HG03159 (cell line): ENCODE measurements at regions not wholly inside any gene's neighbourhood (a gene's known extent, or its start where the extent isn't known, plus 50 kb on each side); places are given as distances from the start of the nearest gene placed in this dataset.

Experiments
- ATAC-seq: cut with Tn5 transposase; IDR thresholded peaks from one replicate; pipeline ENCODE4 v1.9.1; 2021; ENCODE audit warnings: mild to moderate bottlenecking, moderate library complexity; ENCODE audit not compliant: unreplicated experiment

DNA sequence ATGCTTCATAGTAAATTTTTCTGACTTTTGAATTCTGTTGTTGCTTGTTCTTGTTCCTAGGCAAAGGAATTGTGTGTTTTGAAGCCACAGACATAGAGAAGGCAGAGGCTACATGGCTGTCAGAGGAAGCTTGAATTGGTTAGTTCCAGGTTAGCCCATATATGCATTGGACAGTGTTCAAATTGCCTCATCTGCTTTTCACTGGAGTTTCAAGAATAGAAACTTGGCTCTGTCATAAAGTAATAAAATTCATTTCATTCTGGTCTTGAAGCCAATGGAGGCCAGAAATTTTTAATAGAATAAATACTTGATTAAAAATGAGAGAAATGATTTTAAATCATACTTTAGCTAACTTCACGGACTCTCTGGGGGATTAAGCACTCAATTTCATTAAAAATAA lies 178.0 kb downstream of the YIPF5 start:
- ATAC-seq: no peak

DNA sequence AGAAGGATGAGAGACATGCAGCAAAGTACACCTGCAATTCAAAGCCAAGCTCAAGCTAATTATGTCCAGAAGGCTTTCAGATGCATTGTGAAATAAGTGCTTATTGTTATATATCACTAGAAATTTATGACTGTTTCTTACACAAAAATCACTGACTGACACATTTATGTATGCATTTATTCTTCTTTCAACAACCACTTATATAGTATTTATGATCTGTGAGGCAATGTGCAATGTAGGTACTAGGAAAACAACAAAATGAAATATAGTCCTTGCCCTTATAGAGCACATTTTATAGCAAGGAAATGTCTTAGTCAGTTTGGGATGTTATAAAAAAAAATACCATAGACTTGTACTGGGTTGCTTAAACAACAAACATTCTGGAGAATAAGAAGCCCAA lies 167.6 kb downstream of the YIPF5 start:
- no peak for ATAC-seq

DNA sequence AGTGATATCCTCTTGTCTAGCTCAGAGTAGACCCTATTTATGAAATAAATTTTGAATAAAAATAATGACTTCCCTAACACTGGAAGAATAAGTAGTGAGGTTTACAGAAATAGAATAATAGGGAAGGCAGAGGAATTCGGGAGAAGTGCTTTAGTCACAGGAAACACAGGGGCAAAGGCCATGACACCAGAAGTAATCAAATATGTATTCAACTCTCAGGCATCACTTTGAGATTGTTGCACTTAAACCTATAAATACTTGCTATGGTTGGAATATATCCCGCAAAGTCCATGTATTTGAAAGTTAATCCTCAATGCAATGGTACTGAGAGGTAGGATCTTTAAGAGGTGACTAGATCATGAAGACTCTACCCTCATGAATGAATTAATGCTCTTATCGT lies 166.8 kb downstream of the YIPF5 start:
- no peak for ATAC-seq

DNA sequence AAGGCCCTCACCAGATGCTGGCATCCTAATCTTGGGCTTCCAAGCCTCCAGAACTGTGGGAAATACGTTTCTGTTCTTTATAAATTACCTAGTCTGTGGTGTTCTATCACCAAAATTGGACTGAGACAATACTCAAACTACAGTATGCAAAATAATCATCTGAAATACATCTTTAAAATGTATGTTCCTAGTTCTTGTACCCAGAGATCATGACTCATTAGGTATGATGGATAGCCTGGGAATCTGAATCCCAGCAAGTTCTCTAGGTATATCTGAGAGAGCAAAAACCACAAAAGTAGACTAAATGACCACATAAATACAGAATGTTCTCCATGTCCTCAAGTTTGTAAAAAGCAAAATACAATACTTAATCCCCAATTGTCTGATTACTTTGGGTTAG lies 166.3 kb downstream of the YIPF5 start:
- no peak for ATAC-seq

DNA sequence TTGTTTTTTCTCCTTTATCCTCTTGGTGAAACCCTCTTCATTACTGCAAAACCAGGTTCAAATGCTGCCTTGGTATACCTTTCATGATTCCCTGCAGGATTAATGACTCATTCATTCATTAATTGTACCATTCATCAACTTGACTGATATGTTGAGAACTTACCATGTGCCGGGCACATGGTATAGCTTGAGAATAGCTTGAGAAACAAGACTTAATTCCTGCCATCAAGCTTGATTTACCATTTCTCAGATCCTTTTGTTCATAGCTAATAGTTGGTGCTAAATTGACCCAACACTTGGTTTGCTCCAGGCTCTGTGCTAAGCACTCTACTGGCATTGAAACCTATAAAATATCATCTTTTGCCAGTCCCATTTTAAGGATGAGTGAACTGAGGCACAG lies 165.7 kb downstream of the YIPF5 start:
- ATAC-seq: no peak

DNA sequence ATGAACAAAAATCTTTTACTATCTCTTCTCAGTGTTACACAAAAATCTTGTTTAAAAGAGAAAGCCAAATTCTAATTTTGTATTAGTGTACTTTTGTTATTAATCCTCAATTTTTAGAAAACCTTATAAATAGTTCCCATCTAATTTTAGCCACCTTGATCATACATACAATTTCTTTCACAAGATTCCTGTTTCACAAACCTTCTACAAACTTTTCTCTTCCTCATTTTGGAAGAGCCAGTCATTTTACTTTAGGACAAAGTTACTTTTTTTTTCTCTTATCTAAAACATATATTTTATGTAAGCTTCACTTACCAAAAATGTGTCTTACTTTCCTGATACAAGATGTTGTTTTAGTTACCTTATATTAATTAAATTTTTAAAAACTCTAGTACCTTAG lies 161.3 kb downstream of the YIPF5 start:
- no peak for ATAC-seq

DNA sequence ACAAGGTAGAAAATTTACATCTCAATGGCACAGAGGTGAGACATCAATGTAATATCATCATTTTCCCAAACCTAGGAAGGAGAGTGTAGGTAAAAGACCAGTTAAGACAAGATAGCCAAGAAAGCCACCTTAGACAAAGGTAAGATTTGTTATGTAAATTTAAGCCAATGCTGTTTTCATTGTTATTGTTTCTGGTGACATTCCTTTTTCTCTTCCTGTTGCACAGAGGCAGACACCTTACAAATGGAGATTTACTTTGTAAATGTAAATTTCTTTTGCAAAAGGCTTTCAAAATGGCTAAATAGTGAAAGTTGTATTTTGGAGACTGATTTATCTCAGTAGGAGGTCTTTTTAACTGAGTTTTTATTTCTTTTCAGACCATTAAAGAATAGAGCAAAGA lies 159.1 kb downstream of the YIPF5 start:
- ATAC-seq: no peak

DNA sequence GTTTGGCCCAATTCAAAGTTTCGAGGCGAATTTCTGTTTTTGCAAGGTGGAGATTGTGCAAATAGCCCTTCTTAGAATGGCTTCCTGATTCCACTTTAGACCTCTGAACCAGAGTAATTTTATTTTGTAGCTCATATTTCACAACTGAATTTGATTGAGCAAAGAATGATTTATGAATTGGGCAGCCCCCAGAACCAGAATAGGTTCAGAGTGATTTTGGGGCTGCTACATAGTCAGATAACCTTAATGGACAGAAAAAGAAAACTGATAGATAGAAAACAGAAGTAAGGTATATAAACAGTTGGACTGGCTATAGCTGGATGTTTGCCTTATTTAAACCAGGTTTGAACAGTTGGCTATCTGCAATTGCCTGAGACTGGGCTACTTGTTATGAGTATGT lies 156.6 kb downstream of the YIPF5 start:
- ATAC-seq: no peak

DNA sequence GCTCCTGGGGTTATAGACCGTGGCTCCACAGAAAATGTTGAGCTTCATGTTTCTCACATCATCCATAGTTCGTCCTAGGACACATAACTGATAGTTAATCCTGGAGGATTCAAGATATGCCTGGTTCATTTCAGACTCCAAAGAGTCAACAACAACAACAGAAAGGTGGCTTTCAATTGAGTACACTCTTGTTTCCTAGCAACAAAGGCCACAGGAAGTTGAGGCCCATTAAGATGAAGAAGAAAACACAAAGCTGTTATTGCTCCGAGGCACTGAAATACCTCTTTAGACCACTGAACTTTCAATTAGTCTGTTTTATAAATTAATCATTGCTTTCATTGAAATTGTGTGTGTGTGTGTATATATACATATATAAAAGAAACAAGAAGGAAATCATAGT lies 154.5 kb downstream of the YIPF5 start:
- ATAC-seq: no peak

DNA sequence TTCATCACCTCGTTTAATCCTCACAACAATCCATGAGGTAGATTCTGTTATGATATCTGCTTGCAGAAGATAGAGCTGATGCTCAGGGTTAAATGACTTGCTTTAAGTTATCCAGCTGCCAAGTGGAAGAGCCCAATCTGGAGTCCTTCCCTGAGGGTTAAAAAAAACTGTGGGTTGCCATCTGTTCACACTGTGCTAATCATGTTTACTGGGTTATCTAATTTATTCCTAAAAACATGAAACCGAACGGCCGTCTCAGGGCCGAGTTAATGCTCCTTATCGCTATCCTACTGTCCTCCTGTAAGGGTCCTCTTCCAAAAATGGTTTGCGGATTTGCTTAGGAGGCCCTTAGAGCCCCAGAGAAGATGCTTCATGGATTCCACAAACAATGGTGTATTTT lies 153.3 kb downstream of the YIPF5 start:
- ATAC-seq: no peak

DNA sequence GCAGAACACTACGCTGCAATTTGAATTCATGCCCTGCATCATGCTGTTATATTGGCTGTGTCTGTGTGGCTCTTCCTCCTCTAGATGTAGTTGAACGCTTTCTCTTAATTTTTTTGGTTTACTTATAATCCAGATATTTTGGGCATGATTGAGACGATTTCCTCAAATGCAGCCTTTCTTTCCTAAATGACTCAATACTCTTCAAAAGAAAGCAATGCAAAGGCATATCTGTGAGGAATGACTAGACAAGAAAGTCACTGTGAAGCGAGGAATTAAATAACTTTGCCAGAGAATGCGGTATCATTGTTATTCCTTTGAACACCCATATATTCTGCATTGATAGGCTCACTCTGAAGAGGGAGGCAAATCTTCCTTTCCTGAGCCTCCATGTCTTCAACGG lies 152.8 kb downstream of the YIPF5 start:
- no peak for ATAC-seq

DNA sequence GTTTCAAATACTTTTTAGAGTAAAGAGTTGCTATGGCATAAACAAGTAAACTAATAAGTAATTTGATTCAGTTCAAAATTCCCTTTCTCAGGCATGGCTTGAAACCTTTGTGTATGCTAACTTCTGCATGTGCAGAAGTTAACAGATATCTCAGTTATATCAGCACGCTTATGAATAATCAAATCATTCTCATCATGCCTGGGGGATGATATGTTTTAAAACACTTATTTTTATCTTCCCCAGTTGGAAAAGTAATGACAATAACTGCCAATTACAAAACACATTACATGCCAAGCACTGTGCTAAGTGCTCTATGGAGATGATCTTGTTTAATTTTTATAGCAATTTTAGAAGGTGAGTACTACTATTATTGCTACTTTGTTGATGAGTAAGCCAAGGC lies 146.4 kb downstream of the YIPF5 start:
- no peak for ATAC-seq

DNA sequence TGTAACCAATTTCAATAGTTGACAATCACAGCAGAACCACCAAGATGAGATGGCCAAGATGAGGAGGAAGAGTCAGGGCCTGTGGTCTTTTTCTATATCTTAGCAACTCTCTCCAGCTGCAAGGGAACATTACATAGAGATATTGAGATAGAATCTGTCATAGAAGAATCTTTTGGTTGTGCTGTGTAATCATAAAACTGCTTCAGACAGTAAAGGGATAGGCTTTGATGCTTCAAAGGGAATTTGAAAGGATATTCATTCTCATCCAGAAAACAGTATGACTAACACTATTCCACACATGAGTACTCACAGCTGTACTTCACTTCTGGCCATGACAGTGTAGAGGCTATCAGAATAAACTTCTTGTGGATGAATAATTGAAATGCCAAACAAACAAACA lies 145.9 kb downstream of the YIPF5 start:
- ATAC-seq: no peak

DNA sequence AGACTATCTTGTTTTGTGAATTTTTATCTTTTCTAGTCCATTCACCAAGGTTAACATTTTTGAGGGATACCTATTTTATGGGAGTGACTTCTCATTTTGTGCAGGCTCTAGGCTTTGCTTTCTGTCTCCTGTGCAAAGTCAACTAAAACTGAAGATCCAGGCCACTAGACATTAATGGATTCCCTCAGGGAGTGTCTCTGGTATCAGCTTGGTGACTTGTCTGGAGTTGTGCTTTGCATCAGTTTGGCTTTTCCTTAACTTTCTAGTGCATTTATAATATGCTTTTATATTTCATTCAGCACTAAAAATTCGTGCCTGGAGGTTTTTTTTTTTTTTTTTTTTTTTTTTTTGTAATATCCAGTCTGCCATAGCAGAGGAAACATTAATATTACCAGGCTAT lies 144.2 kb downstream of the YIPF5 start:
- ATAC-seq: no peak

DNA sequence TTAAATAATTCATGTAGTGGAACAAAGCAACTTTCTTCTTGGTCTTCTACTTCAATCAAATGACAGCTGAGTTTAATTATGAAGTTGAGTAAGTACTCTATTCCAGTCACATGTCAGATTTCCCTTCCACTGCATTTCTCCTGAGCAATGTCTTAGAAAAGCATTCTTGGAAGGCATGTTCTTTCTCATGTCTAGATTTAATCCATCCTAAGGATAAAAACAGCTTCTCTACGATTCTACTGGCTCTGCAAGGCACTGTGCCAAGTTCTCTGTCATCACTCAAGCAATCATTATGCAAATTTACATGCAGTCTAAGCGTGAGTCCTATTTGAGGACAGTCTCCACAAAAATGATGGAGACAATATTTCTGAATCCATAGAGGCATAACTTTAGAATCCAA lies 142.4 kb downstream of the YIPF5 start:
- ATAC-seq: no peak

DNA sequence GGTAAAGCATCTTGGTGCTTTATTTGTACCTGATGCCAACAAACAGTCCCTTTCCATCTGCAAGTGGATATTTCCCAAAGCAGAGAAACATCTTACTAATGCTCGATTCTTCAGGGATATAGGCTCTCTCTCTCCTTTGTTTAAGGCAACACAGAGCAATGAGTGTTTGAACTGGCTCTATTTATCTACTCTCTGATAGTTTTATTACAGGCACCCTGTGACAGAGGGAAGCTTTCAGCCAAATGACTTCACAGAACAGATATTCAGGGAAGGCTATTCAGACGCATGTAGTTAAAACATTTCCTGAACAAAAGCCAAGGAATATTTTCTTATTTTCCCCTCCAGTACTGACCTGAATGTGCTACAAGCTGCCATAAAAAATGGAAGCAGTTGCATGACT lies 141.8 kb downstream of the YIPF5 start:
- no peak for ATAC-seq

DNA sequence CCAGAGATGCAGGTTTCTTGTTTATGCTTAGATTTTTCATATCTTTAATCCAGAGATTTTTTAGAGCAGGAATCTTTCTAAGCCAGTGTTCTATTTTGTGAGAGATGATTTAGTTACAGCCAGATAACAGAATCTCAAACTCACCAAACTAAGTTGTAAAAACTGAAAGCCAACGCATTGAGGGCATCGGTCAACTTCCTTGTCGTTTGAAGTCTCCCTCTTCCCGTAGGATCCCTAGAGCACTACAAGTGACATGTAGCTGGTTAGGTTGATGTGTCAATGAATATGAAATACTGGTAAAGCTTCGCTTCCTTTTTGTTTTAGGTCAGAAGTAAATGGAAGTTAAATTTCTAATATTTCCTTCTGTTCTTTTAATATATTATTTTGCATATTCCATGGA lies 139.6 kb downstream of the YIPF5 start:
- no peak for ATAC-seq

DNA sequence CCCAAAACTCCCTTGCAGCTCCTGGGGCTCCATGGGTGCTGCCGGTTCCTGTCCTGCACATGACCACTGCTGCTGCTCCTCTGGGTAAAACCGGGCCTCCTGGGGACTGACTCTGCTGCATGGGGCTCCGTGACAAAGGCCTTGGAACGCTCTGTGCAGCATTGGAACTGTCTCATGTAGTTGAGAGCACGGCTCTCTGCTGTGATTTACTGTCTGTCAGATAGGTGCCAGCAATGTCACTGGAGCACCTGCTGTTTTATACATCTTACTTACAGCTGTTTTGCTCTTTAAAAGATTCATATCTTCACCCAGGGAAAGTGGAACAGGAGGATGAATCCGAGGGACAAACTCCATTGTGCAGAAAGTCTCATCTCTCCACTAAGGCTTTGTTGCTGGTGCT lies 138.1 kb downstream of the YIPF5 start:
- ATAC-seq: no peak

DNA sequence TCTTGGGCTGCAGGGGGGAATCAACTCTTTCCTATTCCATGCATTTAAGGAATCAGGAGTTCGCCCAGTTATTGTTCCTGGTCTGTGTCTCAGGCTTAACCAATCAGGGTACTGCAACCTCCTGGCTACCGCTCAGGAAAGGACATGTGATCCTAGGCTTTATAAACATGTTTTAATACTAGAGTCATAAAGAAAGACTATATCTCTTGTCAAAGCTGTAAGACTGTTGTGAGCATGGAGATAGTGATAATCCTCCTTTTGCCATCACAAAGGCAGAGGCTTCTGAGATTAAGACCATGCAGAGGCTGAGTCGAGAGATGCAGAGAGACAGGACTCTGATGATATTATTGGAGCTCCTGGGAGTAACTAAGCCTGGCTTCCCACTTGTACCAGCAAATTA lies 137.0 kb downstream of the YIPF5 start:
- no peak for ATAC-seq

DNA sequence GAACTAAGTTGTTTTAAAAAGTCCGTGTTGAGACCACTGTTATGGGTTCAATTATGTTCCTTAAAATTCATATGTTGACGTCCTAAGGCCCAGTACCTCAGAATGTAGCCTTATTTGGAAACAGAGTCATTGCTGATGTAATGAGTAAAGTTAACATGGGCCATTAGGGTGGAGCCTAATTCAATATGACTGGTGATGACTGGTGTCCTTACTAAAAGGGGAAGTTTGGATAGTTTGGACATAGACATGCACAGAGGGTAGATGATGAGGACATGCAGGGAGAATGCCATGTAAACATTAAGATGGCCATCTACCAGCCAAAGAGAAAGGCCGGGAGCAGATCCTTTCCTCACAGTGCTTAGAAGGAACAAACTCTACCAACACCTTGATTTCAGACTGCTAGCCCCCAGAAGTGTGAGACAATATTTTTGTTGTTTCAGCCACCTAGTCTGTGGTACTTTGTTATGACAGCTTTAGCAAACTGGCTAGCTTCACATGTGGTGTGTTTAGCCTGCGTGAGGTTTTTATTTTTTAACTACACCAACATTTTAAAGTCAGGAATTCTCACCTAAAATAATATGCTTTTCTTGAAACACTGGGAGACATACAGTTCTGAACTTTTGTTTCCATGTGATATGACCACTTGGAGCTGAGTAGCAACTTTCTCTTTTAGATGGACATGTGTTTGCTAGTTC lies 135.3 kb downstream of the YIPF5 start:
- ATAC-seq: no peak

DNA sequence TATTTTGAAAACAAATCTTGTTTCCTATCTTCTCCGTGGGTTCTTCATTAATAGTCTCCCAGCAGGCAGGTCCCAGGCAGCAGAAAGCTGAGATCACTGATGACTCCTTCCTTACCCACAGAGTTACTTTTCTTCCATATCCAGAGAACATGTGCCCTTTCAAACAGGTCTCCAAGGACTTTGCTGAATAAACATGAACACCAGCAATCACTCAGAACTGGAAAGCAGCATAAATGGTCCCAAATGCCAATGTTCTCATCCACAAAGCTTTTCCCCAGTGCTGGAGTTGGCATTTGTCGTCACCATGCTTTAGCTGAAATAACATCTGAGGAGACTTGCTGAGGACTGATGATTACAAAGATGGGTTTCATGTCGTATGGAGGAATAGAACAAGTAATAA lies 134.0 kb downstream of the YIPF5 start:
- ATAC-seq: no peak

DNA sequence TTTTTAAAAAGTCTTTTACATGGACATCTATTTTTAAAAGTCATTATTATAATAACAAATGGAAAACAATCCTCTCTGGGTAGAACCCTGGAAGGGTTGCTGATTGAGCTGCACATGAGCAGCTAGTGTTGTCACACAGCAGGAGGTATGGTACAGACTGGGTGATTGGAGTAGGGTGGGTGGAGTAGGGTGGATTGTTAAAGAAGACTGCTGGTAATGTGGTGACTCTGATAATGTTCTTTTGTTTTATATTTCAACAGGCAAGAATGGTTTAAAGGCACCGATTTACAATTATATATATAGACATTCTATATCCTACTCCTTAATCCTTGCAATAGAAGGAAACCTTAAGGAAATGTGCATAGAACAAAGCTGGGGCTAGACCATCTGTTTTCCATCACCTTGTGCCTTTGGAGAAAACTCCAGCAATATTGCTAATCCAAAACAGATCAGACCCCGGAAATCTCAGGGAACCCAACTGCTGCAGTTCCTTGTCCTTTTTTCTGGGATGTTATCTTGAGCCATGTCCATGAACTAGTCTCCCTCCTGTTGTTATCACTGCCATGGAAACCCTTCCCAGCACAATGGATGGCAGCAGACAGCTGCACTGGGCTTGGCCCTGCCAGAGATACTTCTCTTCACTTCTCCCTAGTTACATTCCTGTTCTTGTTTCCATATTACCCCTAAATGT lies 129.7 kb downstream of the YIPF5 start:
- ATAC-seq: no peak

DNA sequence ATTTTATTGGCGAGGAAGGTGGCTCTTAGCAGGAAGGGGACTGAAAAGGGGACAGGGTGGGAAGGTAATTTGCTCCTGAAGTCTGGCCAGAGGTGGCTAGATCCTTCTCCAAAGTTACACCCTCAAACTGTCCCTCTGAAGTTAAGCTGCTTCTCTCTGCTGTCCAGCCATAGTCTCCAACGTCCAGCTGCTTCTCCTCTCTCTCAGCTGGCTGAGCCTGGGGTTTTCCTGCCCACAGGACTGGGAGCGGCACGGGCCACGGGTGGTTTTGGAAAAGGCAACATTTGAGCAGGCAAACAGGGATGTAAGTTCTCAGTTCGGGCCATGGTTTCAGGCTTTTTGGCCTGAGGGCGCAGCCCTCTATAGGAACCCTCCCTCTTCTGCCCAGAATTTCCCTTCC lies 128.3 kb downstream of the YIPF5 start:
- no peak for ATAC-seq
